Activated T-cell treated with anti-CD3 and anti-CD28 coated beads, Interleukin-2, amount 50 U/mL, for 48 hours (primary cell): ENCODE measurements at regions not wholly inside any gene's neighbourhood (a gene's known extent, or its start where the extent isn't known, plus 50 kb on each side); places are given as distances from the start of the nearest gene placed in this dataset.

Source experiments
- DNase-seq, 2 experiments: peaks; one replicate each; pipeline ENCODE4 v3.0.0-alpha.2; 2020

DNA sequence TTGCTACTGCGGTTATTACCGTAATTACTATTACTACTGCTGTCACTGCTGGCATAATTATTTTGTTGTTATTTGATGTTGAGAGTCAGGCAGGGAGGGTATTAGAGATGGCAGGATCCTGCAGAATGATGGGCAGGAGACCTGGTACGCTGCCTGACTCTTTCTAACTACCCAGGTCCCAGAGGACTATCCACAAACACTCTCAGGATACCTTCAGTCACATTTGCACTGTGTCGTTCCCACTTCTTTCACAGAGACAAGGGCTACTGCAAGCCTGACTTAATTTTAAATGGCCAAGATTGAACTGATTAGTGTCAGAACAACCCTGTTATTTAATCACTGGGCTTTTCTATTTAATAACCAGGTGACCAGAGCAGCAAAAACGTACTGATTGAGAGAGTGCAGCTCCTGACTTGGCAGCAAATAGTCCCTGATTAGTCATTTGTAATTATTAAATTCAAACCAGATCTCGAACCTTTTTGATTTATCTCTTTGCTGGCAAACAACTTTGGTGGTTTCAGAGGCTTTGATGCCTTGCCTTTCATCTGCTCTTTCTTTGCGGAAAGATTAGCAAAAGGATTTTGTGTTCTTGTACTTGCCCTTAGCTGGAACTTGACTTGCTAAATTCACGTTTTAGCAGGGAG is 88.8 kb upstream of the ARHGEF3 start:
- no peak for DNase-seq

DNA sequence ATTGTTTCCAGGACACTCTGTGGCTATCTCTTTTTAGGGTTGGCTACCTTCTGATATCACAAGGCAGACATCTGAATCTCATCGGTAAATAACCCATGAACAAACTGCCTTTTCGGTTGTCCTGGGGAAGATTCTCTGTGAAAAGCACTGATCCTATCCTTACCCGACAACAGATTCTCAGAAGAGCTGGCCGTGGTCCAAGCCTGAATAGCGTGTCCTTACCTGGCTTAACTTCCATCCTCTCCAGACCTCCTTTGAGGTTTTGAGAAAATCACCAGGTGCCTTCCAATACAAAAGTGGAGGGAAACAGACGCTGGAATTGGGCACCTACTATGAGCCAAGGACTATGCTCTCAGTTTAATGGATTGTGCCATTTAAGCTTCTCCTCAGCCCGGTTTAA is 87.4 kb upstream of the ARHGEF3 start:
- DNase-seq: no peak

DNA sequence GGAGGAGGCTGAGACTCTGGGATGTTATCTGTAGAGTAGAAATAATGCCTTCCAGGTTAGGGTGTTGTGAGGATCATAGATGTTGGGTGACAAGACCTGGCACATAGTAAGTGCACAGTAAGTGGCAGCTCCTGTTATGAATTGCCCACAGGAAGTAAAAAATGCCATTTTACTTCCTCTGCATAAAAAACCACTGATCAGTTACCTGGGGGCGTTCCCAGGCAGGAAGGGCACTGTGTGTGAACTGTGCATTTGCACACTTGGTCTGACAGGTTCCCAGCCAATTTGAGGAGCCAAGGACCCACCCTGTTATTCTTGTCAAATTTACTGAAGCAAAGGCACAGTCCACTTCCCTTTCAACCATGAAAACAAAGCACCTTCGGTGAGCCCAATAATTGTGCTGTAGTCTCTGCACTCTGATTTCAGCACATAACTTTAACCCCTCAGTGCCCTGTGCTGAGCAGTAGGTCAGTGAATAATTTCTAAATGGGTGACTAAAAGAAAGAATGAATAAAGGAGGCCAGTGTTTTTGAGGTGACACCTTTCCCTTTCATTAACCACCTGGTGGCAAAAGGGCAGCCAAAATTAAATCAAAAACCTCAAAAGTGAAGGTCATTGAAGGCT is 85.8 kb upstream of the ARHGEF3 start:
- DNase-seq: no peak

DNA sequence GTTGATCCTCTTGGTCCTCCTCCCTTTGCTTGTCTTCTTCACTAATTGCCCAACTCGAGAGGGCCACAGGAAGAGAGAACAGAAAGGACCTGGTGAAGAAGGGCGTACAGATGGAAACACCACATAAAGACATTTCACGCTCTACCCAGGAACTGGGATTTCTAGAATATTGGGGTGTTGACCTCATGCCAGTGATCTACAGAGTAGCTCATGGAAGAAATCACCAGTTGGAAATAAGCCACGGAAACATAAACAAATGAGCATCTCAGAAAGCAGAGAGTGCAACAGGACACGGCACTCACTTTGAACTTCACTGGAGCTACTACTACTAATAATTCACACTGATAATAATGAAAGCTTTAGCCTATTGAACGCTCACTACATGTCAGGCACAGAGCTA is 84.6 kb upstream of the ARHGEF3 start:
- DNase-seq: no peak

DNA sequence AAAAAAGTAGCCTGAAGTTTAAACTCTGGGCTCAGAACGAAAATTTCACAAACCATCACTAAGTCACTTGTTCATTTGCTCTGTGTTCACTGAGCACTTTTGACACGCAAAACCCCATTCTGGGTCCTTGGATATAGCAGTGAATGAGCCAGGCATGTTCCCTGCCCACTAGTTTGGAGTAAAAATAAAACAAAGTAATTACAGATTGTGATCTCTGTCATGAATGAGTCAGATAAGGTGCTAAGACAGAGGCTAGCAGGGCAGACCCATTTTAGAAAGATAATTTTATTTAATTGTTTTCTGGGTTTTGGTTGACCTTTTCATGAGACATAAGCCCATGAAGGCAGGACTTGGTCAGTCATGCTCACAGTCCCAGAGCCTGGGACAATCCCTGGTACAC is 84.1 kb upstream of the ARHGEF3 start:
- DNase-seq: no peak

DNA sequence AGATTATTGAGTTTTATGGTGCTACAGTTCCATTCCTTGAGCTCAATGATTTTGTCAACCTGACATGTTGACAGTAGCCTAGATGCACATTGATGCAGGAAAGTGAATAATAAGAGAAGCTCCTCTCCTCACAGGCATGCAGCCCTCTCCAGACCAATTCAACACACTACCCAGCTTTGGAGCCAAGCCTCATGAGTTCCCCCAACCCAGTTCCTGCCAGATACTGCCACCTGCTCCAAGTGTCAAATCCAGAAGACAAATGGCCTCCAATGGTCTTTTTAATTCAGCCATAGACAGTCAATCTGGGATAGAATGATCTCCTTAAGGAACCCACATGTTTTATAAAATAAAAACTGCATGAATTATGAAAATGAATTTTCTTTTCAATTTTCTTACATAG is 83.7 kb upstream of the ARHGEF3 start:
- peak in 1 of 2 experiments; percentile 16 for DNase-seq

DNA sequence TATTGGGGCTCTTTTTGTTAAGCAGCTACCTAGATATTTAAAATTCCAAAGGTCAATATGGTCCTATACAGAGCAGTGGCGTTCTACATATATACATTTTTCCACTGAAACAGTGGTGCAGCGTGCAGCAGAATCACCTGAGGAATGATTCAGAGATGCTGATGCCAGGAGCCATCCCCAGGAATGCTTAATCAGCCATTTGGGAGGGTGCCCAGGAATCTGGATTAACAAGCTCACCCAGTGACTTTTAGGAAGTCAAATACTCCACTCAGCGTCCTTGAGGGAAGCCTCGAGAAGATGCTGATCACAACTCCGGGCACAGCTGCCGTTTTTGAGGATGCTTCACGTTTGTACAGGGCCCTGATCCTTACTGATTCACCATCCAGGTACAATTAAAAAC is 82.6 kb upstream of the ARHGEF3 start:
- no peak for DNase-seq

DNA sequence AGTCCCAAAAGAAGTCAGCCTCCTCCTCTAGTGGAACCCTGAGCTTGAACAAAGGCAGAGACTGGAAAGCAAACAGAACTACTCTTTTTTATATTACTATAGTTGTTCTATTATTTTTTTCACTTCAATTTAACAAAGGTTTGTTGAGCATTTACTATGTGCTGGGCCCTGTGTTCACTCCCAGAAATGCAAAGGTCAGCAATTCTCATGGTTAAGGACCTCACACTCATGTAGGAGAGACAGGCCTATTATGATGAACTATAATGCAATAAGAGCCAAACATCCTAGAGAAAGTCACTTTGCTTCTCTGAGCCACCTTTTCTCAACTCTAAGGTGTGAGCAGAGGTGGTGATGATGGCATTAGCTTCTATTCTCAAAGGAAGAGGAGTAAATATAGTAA is 82.1 kb upstream of the ARHGEF3 start:
- no peak for DNase-seq

DNA sequence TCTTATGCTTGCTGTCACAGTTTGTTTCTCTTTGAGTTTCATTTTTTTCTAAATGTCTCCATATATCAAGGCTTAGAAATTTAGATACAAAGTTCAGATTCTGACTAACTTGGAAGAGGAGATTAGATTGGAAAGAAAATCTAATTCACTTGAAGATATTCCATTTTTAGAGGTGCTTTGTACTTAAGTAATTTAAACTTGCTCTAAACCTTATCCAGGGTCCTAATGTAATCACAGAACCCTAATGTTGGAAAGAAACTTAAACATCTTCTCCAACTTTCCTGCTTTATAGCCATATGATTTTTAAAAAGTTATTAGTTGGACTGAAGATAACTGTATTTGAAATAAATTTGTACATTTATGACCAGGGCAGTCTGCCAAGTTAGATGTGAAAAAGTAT is 81.1 kb upstream of the ARHGEF3 start:
- no peak for DNase-seq

DNA sequence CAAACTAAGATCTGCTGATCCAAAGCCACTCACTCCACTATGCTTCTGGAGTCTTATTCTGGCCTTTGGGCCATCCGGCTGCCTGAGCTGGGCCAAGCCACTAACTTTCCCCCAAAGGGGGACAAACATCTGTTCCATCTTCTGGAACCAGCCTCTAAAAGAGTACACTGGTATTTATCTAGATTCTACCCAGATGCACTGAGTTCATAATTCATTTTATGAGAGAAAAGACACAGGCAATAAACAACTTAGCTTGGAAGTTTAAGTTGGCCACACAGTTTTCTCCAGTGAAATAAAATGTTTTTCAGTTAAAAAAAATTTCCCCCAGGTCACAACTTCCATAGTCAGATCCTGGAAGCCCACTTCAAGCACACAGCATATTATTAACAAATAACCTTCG is 80.1 kb upstream of the ARHGEF3 start:
- no peak for DNase-seq

DNA sequence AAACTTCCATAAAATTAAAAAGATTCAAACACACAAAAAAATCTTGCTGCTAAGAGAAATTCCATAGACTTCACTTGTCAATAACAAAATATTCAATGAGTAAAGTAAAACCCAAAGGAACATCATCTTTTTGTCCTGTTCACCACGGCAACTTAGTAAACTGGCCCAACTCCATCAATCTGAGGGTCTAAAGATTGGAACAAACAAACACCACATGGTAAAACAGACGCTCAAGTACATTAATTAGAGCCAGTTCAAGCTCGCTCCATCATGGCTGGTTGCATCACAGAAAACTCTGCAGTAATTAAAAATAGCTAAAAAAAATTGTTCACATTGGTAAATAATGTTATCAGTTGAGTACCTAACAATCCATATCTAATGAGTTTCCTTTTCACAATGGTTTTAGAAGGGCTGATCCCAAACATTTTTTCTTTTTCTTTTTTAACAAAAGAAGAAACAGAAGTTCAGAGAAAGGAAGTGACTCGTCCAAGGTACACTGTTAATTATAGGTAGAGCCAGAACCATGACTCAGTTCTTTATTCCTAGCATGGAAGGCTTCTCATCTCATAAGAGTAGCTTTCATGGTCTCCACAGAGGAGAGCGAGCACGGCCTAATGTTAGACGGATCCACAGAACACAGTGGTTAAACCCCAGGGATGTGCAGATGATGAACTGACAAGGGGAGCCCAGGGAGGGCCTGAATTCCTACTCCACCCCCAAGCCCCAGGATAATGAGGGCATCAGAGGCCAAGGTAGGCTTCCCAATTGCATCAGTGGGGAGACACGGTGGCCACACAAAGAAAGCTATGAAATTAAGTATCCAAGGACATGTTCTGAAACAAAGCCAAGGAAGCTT is 79.2 kb upstream of the ARHGEF3 start:
- no peak for DNase-seq

DNA sequence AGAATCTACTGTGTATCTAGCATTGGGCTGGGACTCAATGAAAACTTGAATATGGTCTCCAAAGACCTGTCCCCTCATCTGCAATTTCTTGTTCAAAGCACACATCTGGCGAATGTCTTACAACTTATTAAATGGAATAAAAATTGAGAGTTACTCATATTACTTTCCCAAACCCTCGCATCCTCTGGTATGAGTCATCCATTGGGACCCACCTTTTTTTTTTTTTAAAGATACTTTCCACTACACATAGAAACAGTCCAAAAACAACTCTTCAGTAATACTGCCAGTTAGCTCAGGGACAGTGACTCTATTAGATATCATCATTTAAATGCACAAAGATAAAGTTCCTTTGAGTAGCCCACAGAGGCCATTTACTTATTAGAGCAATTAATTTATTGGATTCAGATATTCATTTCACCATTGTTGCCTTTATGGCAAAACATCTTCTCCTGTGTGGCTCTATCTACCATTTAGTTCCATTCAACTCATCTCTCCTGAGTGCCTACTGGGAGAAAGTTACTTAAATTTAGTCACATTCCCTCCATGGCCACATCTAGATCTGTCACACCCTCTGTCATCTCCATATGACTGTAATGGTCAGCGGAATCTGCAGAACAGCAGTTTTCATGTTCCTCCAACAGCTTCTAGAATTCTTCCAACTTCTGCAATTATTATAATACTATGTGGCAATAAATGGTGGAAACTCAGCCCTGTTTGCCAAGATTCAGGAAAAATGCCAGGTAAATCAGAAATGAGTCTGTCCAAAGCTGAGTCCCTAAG is 77.9 kb upstream of the ARHGEF3 start:
- no peak for DNase-seq

DNA sequence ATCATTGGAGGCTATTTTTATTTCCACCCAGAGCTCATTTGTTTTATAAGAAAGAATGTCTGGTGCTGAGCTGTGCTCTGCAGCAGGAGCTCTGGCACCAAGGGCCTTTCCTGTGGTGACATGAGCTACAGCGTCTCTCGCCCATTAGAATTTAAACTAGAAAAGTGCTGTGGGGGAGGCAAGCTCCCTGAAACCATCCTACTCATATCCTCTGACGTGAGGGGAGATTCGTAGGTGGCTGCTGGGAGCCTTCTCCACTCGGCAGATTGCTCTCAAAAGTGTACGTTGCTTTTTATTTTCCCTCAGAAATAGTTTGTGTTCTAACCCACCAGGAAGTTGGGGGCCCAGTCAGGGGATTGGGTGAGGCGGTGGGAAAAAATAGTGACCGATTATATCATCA is 76.3 kb upstream of the ARHGEF3 start:
- DNase-seq: peak; percentile 66 to 71

DNA sequence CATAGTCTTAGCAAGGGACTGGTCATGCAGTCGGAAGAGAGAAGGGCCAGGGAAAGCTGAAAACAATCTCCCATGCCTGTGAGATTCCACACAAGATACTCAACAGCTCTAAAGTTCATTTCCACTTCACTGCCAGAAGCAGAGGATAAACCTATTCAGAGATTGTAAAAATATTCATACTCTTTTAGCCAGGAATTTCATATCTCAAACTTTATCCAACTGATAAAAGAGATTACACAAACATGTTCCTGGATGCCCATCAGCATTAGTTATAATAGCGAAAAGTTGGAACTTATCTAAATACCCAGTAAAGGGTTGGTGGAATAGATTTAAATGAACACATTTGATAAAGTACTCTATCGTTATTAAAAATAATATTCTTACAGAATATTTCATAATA is 75.2 kb upstream of the ARHGEF3 start:
- DNase-seq: no peak

DNA sequence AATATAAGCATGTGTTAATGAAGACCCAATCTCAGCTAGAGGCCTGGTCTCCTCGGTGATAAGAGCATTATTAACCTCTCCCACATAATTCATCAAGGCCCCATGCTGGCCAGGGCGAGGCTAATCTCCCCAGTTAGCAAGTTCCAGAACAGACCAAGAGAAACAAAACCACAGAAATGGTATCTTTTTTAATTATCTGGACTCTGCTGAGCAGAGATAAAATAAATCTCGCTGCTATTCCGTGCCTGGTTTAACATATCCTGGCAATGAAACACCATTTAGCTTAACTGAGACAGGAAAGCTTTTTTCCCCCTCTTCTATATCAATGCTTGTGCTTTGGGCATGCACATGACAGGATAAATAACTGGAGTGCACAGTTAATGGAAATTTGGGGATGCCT is 72.5 kb upstream of the ARHGEF3 start:
- no peak for DNase-seq

DNA sequence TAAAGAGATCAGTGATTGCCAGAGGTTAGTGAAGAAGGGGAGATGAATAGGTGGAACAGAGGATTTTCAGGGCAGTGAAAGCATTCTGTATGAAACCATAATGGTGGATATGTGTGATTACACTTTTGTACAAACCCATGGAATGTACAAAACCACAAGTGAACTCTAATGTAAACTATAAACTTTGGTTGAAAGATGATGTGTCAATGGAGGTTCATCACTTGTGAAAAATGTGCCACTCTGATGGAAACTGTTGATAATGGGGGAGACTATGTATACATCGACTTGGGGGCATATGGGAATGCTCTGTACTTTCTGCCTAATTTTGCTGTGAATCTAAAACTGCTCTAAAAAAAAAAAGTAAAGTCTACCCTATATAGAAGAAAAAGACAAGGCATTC is 68.7 kb upstream of the ARHGEF3 start:
- DNase-seq: no peak

DNA sequence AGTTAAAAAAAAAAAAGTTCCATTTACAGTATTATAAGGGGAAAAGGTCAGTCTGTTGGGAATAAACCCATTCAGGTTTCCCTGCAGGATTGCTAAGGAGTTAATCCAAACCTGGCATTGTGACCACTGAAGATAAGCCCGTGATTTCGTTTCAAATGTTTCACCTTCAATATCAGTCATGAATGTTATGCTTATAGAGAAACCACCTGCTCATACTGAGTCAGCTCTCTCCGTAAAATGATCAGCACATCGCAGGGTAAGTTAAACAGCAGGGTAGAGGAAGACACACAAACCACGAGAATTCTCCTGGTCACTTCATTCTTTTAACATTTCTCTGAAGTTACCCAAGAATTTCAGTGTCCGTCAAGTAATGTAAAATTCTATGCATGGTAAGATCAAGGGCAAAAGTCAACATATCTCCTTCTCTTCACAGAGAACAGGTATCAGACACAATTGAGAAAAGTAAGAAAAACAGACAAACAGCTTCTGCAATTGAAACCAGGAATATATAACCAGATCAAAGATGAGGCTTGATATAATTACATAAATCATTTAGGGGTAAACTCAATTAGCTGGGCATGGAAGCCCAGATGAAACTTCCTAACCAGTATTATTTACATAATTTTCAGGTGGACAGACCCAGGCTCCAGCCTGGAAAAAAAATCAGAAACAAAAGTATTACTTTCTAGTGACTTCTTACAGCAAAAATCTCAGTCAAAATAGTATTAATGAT is 67.6 kb upstream of the ARHGEF3 start:
- peak in 1 of 2 experiments; percentile 13 for DNase-seq

DNA sequence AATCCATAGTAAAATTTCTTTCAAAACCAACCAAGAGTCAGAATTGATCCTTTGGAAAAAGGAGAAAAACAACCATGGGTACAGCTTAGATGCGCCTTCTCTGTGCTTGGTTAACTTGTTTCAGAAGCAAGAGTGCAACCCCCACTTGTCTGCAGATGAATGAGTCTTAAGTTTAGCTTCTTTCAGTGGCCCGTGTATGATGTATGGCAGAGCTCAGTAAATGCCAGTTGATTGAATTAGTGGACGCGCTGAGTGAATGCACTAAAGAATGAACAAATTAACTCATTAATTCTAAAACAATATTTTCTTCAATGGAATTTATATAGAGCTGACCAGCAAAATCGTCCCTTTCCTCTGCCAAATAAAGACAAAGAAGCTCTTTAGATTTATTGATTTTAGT is 67.0 kb upstream of the ARHGEF3 start:
- DNase-seq: peak in 1 of 2 experiments; percentile 3

DNA sequence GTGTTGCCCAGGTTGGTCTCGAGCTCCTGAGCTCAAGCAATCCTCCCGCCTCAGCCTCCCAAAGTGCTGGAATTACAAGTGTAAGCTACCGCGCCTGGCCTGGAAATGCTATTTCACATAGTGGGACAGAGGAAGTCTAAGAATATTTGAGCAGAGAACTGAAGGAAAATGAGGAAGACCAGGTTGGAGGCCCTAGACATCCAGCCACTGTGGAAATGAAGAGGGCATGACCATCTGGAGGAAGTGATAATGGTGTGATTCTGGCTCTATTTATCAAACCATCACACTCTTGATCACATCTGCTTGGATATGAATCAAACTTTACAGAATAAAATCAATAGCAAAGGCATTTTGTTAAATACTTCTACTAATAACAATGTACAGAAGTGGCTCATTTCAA is 65.9 kb upstream of the ARHGEF3 start:
- DNase-seq: no peak

DNA sequence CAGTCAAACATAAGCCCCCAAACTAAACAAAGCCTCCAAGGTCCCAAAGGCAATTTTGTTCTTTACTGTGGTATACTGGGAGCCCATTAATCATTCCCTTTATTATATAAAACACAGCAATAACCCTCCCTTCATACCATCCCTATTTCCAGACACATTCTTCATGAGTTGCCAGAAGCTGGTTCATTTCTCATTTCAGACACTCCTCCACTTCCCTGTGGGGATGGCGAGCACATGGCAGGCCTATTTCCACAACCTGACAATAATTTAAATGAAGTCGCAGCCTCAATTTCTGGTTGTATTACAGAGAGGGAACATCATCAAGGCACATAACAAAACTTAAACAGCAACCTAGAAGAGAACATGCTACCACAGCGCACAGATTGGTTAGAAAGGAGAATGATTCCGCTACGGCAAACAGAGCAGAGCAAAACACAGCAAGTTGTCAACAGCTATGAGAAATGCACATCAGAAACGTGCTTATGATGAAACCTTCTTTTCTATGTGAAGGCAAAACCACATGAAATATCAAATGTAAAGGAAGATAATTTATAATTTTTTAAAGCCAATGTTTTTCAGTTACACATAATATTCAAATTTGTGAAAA is 63.3 kb upstream of the ARHGEF3 start:
- no peak for DNase-seq

DNA sequence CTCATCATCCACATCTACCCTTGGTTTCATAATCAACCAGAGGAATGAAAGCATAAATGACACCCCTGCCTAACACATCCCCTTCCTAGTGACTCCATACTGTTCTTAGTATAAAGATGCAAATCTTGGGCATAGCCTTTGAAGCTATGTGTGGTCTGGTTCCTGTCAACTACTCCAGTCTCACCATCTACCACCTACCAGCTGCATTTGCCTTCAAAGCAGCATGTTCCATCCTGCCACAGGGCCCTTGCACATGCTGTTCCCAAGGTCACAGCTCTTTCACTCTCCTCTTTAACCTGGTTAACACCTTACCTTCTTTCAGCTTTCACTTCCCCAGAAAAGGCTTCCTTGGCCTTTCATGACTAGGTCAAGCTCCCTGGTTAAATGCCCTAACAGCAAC is 62.3 kb upstream of the ARHGEF3 start:
- peak; percentile 70 to 71 for DNase-seq
